ENCODE measurements at regions not wholly inside any gene's neighbourhood (a gene's known extent, or its start where the extent isn't known, plus 50 kb on each side); places are given as distances from the start of the nearest gene placed in this dataset.
"Not testable (repeated sequence)": the region's sequence is repeated elsewhere in the genome, so short reads cannot be mapped to it uniquely, and the experiment has no call there.

DNA sequence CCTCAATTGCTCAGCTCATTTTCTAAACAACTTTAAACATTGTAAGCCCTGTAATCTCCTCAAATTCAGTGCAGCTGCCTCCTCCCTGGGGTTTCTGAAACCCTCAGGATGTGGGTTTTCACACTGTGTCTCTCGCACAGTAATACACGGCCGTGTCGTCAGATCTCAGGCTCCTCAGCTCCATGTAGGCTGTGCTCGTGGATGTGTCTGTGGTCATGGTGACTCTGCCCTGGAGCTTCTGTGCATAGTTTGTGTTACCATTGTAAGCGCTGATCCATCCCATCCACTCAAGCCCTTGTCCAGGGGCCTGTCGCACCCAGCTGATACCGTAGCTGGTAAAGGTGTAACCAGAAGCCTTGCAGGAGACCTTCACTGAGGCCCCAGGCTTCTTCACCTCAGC is 658.4 kb downstream of the TMEM121 start:
- TF ChIP-seq POLR2A, CTCF (IDR thresholded peaks at IDR 0.05): not testable (repeated sequence)
